Transverse colon (tissue), 4 donors: ENCODE measurements at regions not wholly inside any gene's neighbourhood (a gene's known extent, or its start where the extent isn't known, plus 50 kb on each side); places are given as distances from the start of the nearest gene placed in this dataset.

Experiments
- EP300 ChIP-seq: sonication (generic); formaldehyde crosslinking; IDR thresholded peaks from one replicate; pipeline ENCODE4 v1.6.1; 2017; ENCODE audit warnings: antibody characterized with exemption, low read depth
- POLR2A ChIP-seq: fragments of 450-650 bp; IDR thresholded peaks from one replicate; pipeline ENCODE4 v1.6.1; 2016; ENCODE audit warnings: antibody characterized with exemption, mild to moderate bottlenecking, moderate library complexity
- POLR2AphosphoS5 ChIP-seq, 3 donors: sonication (generic); formaldehyde crosslinking; IDR thresholded peaks; one replicate each; pipeline ENCODE4 v1.6.1; 2016; ENCODE audit warnings: antibody characterized with exemption in 3 of 3
- TF ChIP-seq, protein P1 (sequence below), 5 experiments: fragments of 200-600 bp in 3 of 5; fragments of 450-650 bp in 2 of 5; sonication (generic) in 3 of 5; IDR thresholded peaks; 1 replicate in 2 of 5; 2 replicates in 3 of 5; pipeline ENCODE4 v1.5.1; 2016 to 2017; ENCODE audit warnings: antibody characterized with exemption in 5 of 5, inconsistent platforms in 3 of 5, mild to moderate bottlenecking in 2 of 5, moderate library complexity in 1 of 5

DNA sequence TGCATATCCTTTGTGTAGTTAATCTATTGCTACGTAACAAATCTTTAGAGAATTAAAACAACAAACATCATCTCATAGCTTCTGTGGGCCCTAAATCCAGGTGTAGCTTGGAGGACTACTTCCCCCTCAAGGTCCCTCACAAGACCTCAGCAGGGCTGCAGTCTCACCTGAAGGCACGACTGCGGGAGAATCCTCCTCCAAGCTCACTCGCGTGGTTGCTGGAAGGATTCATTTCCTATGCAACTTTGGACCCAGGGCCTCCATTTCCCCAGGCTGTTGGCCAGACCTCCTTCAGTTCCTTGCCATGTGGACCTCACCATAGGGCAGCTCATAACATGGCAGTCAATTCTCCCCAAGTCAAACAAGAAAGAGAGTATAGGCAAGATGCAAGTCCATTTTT is 140.4 kb downstream of the OAT start:
- TF ChIP-seq EP300 = no peak
- TF ChIP-seq, protein P1, sequence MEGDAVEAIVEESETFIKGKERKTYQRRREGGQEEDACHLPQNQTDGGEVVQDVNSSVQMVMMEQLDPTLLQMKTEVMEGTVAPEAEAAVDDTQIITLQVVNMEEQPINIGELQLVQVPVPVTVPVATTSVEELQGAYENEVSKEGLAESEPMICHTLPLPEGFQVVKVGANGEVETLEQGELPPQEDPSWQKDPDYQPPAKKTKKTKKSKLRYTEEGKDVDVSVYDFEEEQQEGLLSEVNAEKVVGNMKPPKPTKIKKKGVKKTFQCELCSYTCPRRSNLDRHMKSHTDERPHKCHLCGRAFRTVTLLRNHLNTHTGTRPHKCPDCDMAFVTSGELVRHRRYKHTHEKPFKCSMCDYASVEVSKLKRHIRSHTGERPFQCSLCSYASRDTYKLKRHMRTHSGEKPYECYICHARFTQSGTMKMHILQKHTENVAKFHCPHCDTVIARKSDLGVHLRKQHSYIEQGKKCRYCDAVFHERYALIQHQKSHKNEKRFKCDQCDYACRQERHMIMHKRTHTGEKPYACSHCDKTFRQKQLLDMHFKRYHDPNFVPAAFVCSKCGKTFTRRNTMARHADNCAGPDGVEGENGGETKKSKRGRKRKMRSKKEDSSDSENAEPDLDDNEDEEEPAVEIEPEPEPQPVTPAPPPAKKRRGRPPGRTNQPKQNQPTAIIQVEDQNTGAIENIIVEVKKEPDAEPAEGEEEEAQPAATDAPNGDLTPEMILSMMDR (IDR thresholded peaks at IDR 0.05) = no peak
- no peak for TF ChIP-seq POLR2AphosphoS5 (IDR thresholded peaks at IDR 0.05)
- TF ChIP-seq POLR2A = no peak
